Stomach (tissue), 4 donors: ENCODE measurements at regions not wholly inside any gene's neighbourhood (a gene's known extent, or its start where the extent isn't known, plus 50 kb on each side); places are given as distances from the start of the nearest gene placed in this dataset.

Source experiments
- CTCF ChIP-seq, 7 experiments: fragments of 450-650 bp in 4 of 7; fragments of 200-600 bp in 3 of 7; sonication (generic) in 3 of 7; IDR thresholded peaks; one replicate each; pipeline ENCODE4 v1.5.1; 2016 to 2019; ENCODE audit warnings: antibody characterized with exemption in 7 of 7, control low read depth in 2 of 7, mild to moderate bottlenecking in 1 of 7
- EP300 ChIP-seq: sonication (generic); formaldehyde crosslinking; IDR thresholded peaks from one replicate; pipeline ENCODE4 v1.6.1; 2017; ENCODE audit warnings: antibody characterized with exemption
- POLR2A ChIP-seq, 4 donors: fragments of 450-650 bp; IDR thresholded peaks; one replicate each; pipeline ENCODE4 v1.6.1; 2016; ENCODE audit warnings: antibody characterized with exemption in 4 of 4, control low read depth in 2 of 4, mild to moderate bottlenecking in 1 of 4, moderate library complexity in 1 of 4
- POLR2AphosphoS5 ChIP-seq, 3 donors: sonication (generic); formaldehyde crosslinking; IDR thresholded peaks; one replicate each; pipeline ENCODE4 v1.6.1; 2016; ENCODE audit warnings: antibody characterized with exemption in 3 of 3

GRCh38 chr17:63358956-63359355 is 87.2 kb downstream of the CYB561 start:
- TF ChIP-seq CTCF (IDR thresholded peaks at IDR 0.05) (no peak), POLR2AphosphoS5 (IDR thresholded peaks at IDR 0.05) (no peak), POLR2A (IDR thresholded peaks at IDR 0.05) (no peak), EP300 (no peak)
